Liver (tissue), 3 donors: ENCODE measurements at regions not wholly inside any gene's neighbourhood (a gene's known extent, or its start where the extent isn't known, plus 50 kb on each side); places are given as distances from the start of the nearest gene placed in this dataset.

Experiments
- ATF3 ChIP-seq: IDR thresholded peaks from 2 replicates; pipeline ENCODE4 v1.6.1; 2016; ENCODE audit warnings: antibody characterized with exemption
- CTCF ChIP-seq: fragments of 150-350 bp; IDR thresholded peaks from 2 replicates; pipeline ENCODE4 v1.5.1; 2017; ENCODE audit warnings: improper control_type of control experiment, low read depth, low read length; ENCODE audit not compliant: missing input control
- TAF1 ChIP-seq: conservative IDR thresholded peaks from 2 replicates; pipeline ENCODE4 v1.6.1; 2016; ENCODE audit warnings: antibody characterized with exemption, mild to moderate bottlenecking
- donor health status: healthy.
- donor health status: healthy.

GRCh38 chr6:868201-868600 is 175.3 kb upstream of the EXOC2 start:
- TF ChIP-seq CTCF (no peak), TAF1 (no peak), ATF3 (no peak)
